ENCODE measurements at regions not wholly inside any gene's neighbourhood (a gene's known extent, or its start where the extent isn't known, plus 50 kb on each side); places are given as distances from the start of the nearest gene placed in this dataset.

- DNase-seq (ENCODE audit: low spot score) = no peak
Measured at GRCh38 chr18:56278421-56279003, 359.9 kb downstream of the TXNL1 start.

GRCh38 chr18:56276466-56276865 is 361.9 kb downstream of the TXNL1 start:
- no peak for DNase-seq (ENCODE audit: low spot score)

- DNase-seq (ENCODE audit: low spot score) = no peak
Measured at GRCh38 chr18:56273541-56274219, 364.7 kb downstream of the TXNL1 start.

- DNase-seq (ENCODE audit: low spot score) = no peak
Measured at GRCh38 chr18:56270671-56271250, 367.6 kb downstream of the TXNL1 start.

- no peak for DNase-seq (ENCODE audit: low spot score)
Measured at GRCh38 chr18:56269958-56270357, 368.4 kb downstream of the TXNL1 start.

GRCh38 chr18:56268952-56269351 is 369.4 kb downstream of the TXNL1 start:
- no peak for DNase-seq (ENCODE audit: low spot score)

- no peak for DNase-seq (ENCODE audit: low spot score)
Measured at GRCh38 chr18:56267334-56267733, 371.1 kb downstream of the TXNL1 start.

- DNase-seq (ENCODE audit: low spot score) = no peak
Measured at GRCh38 chr18:56258178-56258577, 380.2 kb downstream of the TXNL1 start.

GRCh38 chr18:56257205-56257604 is 381.2 kb downstream of the TXNL1 start:
- no peak for DNase-seq (ENCODE audit: low spot score)

- no peak for DNase-seq (ENCODE audit: low spot score)
Measured at GRCh38 chr18:56256659-56257058, 381.7 kb downstream of the TXNL1 start.

- no peak for DNase-seq (ENCODE audit: low spot score)
Measured at GRCh38 chr18:56255381-56255780, 383.0 kb downstream of the TXNL1 start.

- no peak for DNase-seq (ENCODE audit: low spot score)
Measured at GRCh38 chr18:56252456-56252855, 385.9 kb downstream of the TXNL1 start.

GRCh38 chr18:56248610-56249235 is 389.7 kb downstream of the TXNL1 start:
- no peak for DNase-seq (ENCODE audit: low spot score)

- no peak for DNase-seq (ENCODE audit: low spot score)
Measured at GRCh38 chr18:56246916-56247315, 391.5 kb downstream of the TXNL1 start.

GRCh38 chr18:56245866-56246580 is 392.4 kb downstream of the TXNL1 start:
- no peak for DNase-seq (ENCODE audit: low spot score)

GRCh38 chr18:56240405-56240804 is 398.0 kb downstream of the TXNL1 start:
- no peak for DNase-seq (ENCODE audit: low spot score)

GRCh38 chr18:56238576-56238975 is 399.8 kb downstream of the TXNL1 start:
- DNase-seq (ENCODE audit: low spot score) = no peak

- DNase-seq (ENCODE audit: low spot score) = no peak
Measured at GRCh38 chr18:56235481-56236013, 402.8 kb downstream of the TXNL1 start.

- no peak for DNase-seq (ENCODE audit: low spot score)
Measured at GRCh38 chr18:56235071-56235470, 403.3 kb downstream of the TXNL1 start.

- DNase-seq (ENCODE audit: low spot score) = no peak
Measured at GRCh38 chr18:56233595-56233994, 404.8 kb downstream of the TXNL1 start.

- no peak for DNase-seq (ENCODE audit: low spot score)
Measured at GRCh38 chr18:56226025-56226424, 412.4 kb downstream of the TXNL1 start.

All from HuH-7.5 (cell line).